ENCODE measurements at regions not wholly inside any gene's neighbourhood (a gene's known extent, or its start where the extent isn't known, plus 50 kb on each side); places are given as distances from the start of the nearest gene placed in this dataset.
"Not testable (repeated sequence)": the region's sequence is repeated elsewhere in the genome, so short reads cannot be mapped to it uniquely, and the experiment has no call there.

- TF ChIP-seq POLR2A, SPI1, TAF1, POLR2AphosphoS5 (IDR thresholded peaks at IDR 0.05; ENCODE audit: low read depth, low read length): not testable (repeated sequence)
Measured at GRCh38 chr12:60587664-60588063, 991.8 kb downstream of the SLC16A7 start.
